ENCODE measurements at regions not wholly inside any gene's neighbourhood (a gene's known extent, or its start where the extent isn't known, plus 50 kb on each side); places are given as distances from the start of the nearest gene placed in this dataset.

GRCh38 chr1:106571109-106571508, 485.4 kb upstream of the PRMT6 start:
- no peak overlapping the region for H3K4me3 ChIP-seq (ENCODE audit: low read depth, low read length)
- TF ChIP-seq CTCF (IDR thresholded peaks at IDR 0.05; ENCODE audit: low read depth, low read length): no peak
- in situ Hi-C loops (cut with HindIII; ENCODE audit: low sequenced_read_pairs): no loop called here
- DNase-seq (ENCODE audit: low read depth, low spot score): peak; percentile 2

- in situ Hi-C loops (cut with HindIII; ENCODE audit: low sequenced_read_pairs): no loop called here
- peak; percentile 3 for DNase-seq (ENCODE audit: low read depth, low spot score)
- no peak for TF ChIP-seq CTCF (IDR thresholded peaks at IDR 0.05; ENCODE audit: low read depth, low read length)
- no peak overlapping the region for H3K4me3 ChIP-seq (ENCODE audit: low read depth, low read length)
These were observed 472.4 kb upstream of the PRMT6 start for GRCh38 chr1:106584107-106584506.

GRCh38 chr1:106584676-106585075, 471.8 kb upstream of the PRMT6 start:
- TF ChIP-seq CTCF (IDR thresholded peaks at IDR 0.05; ENCODE audit: low read depth, low read length): no peak
- in situ Hi-C loops (cut with HindIII; ENCODE audit: low sequenced_read_pairs): no loop called here
- DNase-seq (ENCODE audit: low read depth, low spot score): no peak
- no peak overlapping the region for H3K4me3 ChIP-seq (ENCODE audit: low read depth, low read length)

- in situ Hi-C loops (cut with HindIII; ENCODE audit: low sequenced_read_pairs): no loop called here
- no peak overlapping the region for H3K4me3 ChIP-seq (ENCODE audit: low read depth, low read length)
- no peak for TF ChIP-seq CTCF (IDR thresholded peaks at IDR 0.05; ENCODE audit: low read depth, low read length)
- no peak for DNase-seq (ENCODE audit: low read depth, low spot score)
These were observed 455.8 kb upstream of the PRMT6 start for GRCh38 chr1:106600626-106601025.

- no peak for DNase-seq (ENCODE audit: low read depth, low spot score)
- no peak for TF ChIP-seq CTCF (IDR thresholded peaks at IDR 0.05; ENCODE audit: low read depth, low read length)
- in situ Hi-C loops (cut with HindIII; ENCODE audit: low sequenced_read_pairs): no loop called here
- H3K4me3 ChIP-seq (ENCODE audit: low read depth, low read length): no peak overlapping the region
These were observed 452.9 kb upstream of the PRMT6 start for GRCh38 chr1:106603616-106604015.

- peak; percentile 13 for DNase-seq (ENCODE audit: low read depth, low spot score)
- in situ Hi-C loops (cut with HindIII; ENCODE audit: low sequenced_read_pairs): no loop called here
- TF ChIP-seq CTCF (IDR thresholded peaks at IDR 0.05; ENCODE audit: low read depth, low read length): no peak
- no peak overlapping the region for H3K4me3 ChIP-seq (ENCODE audit: low read depth, low read length)
These were observed 447.6 kb upstream of the PRMT6 start for GRCh38 chr1:106608841-106609240.

GRCh38 chr1:106613068-106613467, 443.4 kb upstream of the PRMT6 start:
- DNase-seq (ENCODE audit: low read depth, low spot score): no peak
- no peak overlapping the region for H3K4me3 ChIP-seq (ENCODE audit: low read depth, low read length)
- in situ Hi-C loops (cut with HindIII; ENCODE audit: low sequenced_read_pairs): no loop called here
- TF ChIP-seq CTCF (IDR thresholded peaks at IDR 0.05; ENCODE audit: low read depth, low read length): no peak

All from astrocyte of the spinal cord (primary cell).